Muscle of arm (tissue), 1 donor: ENCODE measurements at regions not wholly inside any gene's neighbourhood (a gene's known extent, or its start where the extent isn't known, plus 50 kb on each side); places are given as distances from the start of the nearest gene placed in this dataset.
"Not testable (repeated sequence)": the region's sequence is repeated elsewhere in the genome, so short reads cannot be mapped to it uniquely, and the experiment has no call there.

Source experiments
- DNase-seq: peaks from one replicate; pipeline ENCODE4 v3.0.0-alpha.2; 2013

GRCh38 chrX:34270434-34270833 lies 138.3 kb upstream of the FAM47A start:
- no peak for DNase-seq

- no peak for DNase-seq
Observed at GRCh38 chrX:34238896-34239295, 106.8 kb upstream of the FAM47A start.

GRCh38 chrX:34230156-34230555 lies 98.0 kb upstream of the FAM47A start:
- not testable (repeated sequence) for DNase-seq

DNA sequence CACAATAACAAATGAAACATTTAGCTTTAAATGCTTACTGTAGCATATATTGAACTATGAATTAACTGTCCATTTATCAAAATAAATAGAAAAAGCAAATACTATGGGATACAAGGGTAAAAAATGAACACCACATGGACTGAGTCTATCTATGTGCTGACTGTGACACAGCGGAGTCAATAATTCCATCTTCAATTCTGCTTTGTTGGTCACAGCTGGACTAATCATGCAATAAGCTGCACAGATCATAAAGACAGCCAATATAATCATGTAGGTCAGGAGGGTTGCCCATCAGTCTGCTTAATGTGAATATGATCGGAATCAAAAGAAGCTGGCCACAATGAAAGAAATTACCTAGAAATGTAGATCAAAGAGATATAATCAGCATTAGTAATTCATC lies 95.7 kb upstream of the FAM47A start:
- no peak for DNase-seq

DNA sequence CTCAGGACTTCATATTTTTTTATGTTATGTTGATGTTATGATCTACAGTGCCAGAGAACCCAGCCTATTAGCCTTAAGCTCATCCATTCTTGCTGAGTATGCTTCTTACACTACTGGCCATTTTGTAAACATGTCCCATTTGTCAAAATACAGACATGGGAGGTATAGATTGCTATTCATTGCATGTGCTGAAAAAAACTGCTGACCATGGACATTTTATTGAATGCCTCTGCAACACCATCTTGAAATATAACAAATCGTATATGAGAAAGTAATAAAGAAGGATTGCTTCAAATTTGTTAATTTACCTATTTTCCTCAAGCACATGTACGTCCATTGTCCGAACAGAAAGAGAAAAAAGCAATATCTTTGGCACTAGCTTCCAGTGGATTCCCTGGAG lies 91.5 kb upstream of the FAM47A start:
- no peak for DNase-seq

DNA sequence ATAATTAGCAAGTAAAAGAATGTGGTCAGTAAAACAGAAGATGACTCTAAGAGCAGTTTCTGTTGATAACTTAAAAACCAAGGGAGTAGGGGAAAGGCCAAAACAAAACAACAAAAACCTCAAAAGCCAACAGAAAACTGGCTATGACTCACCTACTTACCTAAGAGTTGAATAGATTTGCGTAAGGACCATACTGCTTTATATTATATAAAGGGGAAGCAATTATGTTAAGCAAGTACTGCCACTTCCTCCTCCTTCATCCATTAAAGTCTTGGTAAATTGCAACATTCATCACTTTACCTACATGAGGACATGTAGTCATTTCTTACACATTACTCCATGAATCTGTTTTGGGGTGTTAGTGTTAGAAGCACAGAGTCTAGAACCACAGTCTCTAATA lies 85.9 kb upstream of the FAM47A start:
- no peak for DNase-seq

DNA sequence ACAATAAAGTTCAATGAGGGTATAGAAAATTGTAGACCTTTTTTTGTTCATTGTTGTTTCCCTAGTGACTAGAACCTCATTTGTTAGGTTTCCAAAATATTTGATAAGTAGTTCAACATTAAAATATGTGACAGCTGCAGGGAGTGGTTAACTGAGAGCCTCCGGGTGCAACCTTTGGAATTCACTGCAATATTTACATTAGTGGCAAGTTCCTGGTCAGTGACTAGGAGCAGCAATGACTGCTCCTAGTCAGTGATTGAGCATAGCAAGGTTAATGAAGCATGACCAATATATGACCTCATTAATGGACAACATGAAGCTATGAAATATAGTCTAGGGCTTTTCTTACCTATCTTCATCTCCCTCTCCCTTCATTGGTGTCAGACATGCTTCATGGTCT lies 65.8 kb upstream of the FAM47A start:
- DNase-seq: no peak
